ENCODE measurements at regions not wholly inside any gene's neighbourhood (a gene's known extent, or its start where the extent isn't known, plus 50 kb on each side); places are given as distances from the start of the nearest gene placed in this dataset.
"Not testable (repeated sequence)": the region's sequence is repeated elsewhere in the genome, so short reads cannot be mapped to it uniquely, and the experiment has no call there.

GRCh38 chrX:92480165-92480564 lies 701.0 kb downstream of the PCDH11X start:
- not testable (repeated sequence) for TF ChIP-seq POLR2A (IDR thresholded peaks at IDR 0.05); CTCF (IDR thresholded peaks at IDR 0.05 in 8 of 11, conservative IDR thresholded peaks at IDR 0.05 in 3 of 11)
